ENCODE measurements at regions not wholly inside any gene's neighbourhood (a gene's known extent, or its start where the extent isn't known, plus 50 kb on each side); places are given as distances from the start of the nearest gene placed in this dataset.
A peak's percentile ranks its signal among the peaks of the same experiment; 100 is the strongest.

- no peak for DNase-seq
Observed at GRCh38 chr4:11898796-11899195, 470.1 kb upstream of the HS3ST1 start.

GRCh38 chr4:11895766-11896165 is 467.1 kb upstream of the HS3ST1 start:
- DNase-seq: no peak

- DNase-seq: no peak
Observed at GRCh38 chr4:11894977-11895376, 466.3 kb upstream of the HS3ST1 start.

GRCh38 chr4:11894221-11894620 is 465.5 kb upstream of the HS3ST1 start:
- no peak for DNase-seq

DNA sequence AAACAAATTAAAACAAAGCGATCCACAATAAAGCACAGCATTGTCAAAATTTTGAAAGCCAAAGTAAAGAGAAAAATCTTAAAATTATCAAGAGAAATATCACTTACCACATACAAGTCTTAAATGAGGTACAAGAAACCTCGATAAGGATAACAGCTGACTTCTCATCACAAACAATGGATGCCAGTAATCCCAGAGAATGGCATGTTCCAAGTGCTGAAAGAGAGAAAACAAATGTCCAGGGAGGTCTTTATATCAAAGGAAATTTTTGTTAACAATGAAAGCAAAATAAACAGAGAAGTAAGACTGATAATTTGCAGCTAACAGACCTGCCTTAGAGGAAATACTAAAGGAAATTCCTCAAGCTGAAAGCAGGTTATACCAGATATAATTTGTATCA is 460.4 kb upstream of the HS3ST1 start:
- no peak for DNase-seq

- DNase-seq: peak; percentile 19
Observed at GRCh38 chr4:11881947-11882346, 453.3 kb upstream of the HS3ST1 start.

GRCh38 chr4:11881364-11881763 is 452.7 kb upstream of the HS3ST1 start:
- DNase-seq: no peak

DNA sequence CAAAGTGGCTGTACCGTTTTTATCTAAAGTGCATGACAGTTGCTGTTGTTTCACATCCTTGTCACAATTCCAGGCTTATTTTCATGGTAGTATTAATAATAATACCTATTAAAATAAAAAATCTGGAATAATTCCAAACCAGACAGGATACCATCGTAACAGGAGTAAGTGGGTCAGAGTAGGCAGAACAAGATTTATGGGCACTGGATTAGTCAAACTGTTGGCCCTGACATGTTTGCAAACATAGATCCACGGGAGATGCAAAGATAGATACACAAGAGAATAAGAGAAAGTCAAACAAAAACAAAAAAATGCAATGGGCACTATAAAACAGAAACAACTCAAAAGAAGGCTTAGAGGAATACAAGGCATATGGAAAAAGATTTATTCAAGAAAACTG is 449.5 kb upstream of the HS3ST1 start:
- DNase-seq: no peak

GRCh38 chr4:11876104-11876503 is 447.4 kb upstream of the HS3ST1 start:
- no peak for DNase-seq

DNA sequence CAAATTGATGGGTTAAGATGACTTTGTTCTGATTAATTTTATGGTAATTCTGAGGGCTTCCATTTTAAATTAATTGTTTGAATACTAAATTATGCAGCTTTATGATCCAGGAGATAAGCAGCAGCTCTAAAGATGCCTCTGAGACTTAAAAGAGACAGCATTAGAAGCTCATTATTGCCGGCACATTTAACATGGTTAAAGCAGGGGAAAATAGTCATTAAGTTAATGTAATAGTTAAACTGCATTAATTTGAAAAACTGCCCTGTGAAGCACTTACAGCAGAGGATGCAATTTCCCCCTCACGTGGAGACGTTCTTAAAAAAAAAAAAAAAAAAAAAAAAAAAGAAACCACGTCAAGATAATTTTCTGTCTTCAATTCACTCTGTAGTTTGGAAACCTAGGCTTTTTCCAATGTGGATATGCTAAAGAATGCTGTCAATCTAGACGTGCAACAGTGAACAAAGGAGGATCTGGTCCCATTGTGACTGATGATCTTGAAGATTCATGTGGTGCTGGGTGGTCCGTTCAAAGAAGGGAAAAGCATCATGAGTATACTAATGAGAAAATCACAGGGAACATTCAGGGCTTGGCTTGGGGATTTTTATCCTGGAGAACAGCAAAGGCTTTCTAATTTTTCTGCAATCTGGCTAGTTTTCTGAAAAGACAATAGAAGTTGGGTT is 440.6 kb upstream of the HS3ST1 start:
- peak; percentile 57 for DNase-seq

DNA sequence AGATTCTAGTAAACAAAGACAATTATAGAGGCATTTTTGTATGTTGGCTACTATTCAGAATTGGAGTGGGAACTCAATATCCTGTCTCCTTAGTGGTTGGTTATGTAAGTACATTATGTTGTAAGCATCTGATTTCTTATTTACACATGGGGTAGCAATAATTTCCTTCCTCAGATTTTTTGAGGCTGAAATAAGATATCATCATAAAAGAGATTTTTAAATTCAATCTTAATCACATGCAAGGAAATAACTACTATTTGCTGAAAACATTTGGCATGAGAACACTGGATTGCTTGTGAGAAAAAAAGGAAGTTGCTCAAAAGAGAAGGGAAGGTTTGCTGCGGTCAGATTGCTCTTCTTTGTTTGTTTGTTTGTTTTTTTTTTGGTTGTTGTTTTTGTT is 437.7 kb upstream of the HS3ST1 start:
- no peak for DNase-seq

DNA sequence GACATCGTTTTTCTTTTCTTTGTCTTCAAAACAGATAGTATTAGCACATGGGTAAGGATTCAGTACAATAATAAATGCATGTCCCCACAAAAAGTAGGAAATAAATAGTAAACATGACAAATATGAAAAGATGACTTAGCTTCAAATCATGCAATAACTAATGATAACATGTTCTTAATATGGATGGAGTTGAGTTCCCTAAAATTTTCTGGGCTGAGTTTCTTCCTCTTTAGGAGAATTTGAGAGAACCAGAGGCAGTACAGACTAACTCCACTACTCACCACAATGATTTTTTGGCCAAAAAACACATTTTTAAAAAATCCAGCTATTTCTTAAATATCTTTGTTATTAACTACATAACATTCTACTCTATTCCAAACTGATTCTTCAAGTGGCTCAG is 432.3 kb upstream of the HS3ST1 start:
- DNase-seq: no peak

DNA sequence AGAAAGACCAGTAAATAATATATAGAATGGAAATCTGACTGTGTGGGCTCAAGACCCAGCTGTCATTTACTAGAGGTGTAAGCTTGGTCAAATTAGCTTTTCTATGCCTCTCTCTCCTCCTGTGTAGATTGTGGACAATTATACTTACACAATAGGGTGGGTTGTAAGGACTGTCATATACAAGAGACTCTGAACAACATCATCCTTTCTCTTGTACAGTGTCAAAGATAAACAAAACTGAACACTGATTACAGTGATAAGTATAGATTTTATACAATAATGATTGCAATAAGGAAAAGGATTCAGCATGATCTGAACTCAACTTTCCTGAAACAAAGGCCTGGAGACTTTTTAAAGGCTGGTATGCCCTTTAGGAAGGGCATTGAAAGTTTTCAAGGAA is 429.2 kb upstream of the HS3ST1 start:
- DNase-seq: no peak

DNA sequence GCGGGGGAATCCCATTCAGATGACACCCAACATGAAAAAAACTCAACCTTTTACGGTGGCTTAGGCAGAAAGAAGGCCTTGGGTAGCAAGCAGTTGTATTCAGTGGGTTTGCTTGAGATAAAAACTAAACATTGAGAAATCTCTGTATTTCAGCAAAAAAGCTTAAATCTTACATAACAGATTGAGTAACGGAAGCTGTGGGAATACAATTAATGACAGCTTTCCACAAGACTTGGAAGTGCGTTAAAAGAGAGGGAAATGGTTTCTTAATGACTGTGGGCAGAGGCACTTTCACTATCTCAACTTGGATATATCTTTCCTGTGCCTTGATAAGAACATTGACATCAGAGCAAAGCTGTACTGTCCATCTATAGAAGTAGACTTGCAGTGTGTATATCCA is 418.5 kb upstream of the HS3ST1 start:
- no peak for DNase-seq

- DNase-seq: peak; percentile 25
Observed at GRCh38 chr4:11843927-11844326, 415.2 kb upstream of the HS3ST1 start.

DNA sequence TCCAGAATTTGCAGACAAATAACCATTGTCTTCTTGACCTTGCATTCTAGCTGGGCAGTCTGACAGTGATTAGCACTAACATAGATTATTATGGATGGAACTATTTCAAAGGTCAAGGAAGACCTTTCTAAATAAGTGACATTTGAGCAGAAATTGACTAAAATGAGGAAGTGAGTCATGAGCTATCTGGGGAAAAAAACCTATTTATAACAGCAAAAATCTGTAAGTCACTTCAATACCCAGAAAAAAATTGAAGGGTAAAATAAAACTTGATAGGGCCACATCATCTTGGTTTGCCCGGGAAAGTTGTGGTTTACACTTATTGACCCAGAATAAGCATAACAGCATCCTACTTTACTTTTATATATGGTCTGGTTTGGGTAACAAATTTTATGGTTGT is 414.6 kb upstream of the HS3ST1 start:
- DNase-seq: no peak

GRCh38 chr4:11842620-11843263 is 414.0 kb upstream of the HS3ST1 start:
- DNase-seq: no peak

- DNase-seq: no peak
Observed at GRCh38 chr4:11839889-11840288, 411.2 kb upstream of the HS3ST1 start.

GRCh38 chr4:11831739-11832138 is 403.0 kb upstream of the HS3ST1 start:
- no peak for DNase-seq

- no peak for DNase-seq
Observed at GRCh38 chr4:11824566-11824965, 395.9 kb upstream of the HS3ST1 start.

- DNase-seq: no peak
Observed at GRCh38 chr4:11821772-11822430, 393.2 kb upstream of the HS3ST1 start.

DNA sequence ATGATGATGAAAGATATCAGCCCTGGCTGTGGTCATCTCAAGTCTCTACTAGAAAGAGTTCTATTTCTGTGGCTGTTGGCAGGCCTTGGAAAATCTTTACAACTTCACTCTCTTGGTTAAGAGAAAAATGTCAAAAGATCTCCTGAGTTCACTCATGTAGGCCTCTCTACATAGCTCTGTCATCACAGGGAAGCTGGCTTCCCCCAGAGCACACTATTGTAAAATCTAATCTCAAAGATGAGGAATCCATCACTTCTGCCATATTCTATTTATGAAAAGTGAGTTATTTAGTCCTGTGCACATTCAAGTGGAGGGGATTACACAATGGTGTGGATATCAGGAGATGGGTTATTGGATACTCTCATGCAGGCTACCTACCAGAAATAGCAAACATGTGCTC is 388.4 kb upstream of the HS3ST1 start:
- no peak for DNase-seq

- DNase-seq: no peak
Observed at GRCh38 chr4:11814758-11815157, 386.1 kb upstream of the HS3ST1 start.

- DNase-seq: no peak
Observed at GRCh38 chr4:11813951-11814446, 385.3 kb upstream of the HS3ST1 start.

Data from eye (tissue), 1 donor.